HG03025 (cell line): ENCODE measurements at regions not wholly inside any gene's neighbourhood (a gene's known extent, or its start where the extent isn't known, plus 50 kb on each side); places are given as distances from the start of the nearest gene placed in this dataset.
A peak's percentile ranks its signal among the peaks of the same experiment; 100 is the strongest.
"Not testable (repeated sequence)": the region's sequence is repeated elsewhere in the genome, so short reads cannot be mapped to it uniquely, and the experiment has no call there.

Experiments
- ATAC-seq: cut with Tn5 transposase; IDR thresholded peaks from one replicate; pipeline ENCODE4 v1.9.1; 2021; ENCODE audit warnings: mild to moderate bottlenecking, moderate library complexity; ENCODE audit not compliant: unreplicated experiment, low FRiP score

GRCh38 chr5:84791138-84791537, 406.5 kb upstream of the EDIL3 start:
- no peak for ATAC-seq

GRCh38 chr5:84790406-84790805, 405.7 kb upstream of the EDIL3 start:
- no peak for ATAC-seq

- ATAC-seq: peak; percentile 59
These were observed 398.3 kb upstream of the EDIL3 start for GRCh38 chr5:84783003-84783402.

- no peak for ATAC-seq
These were observed 394.5 kb upstream of the EDIL3 start for GRCh38 chr5:84779186-84779585.

GRCh38 chr5:84764227-84764626, 379.5 kb upstream of the EDIL3 start:
- ATAC-seq: no peak

DNA sequence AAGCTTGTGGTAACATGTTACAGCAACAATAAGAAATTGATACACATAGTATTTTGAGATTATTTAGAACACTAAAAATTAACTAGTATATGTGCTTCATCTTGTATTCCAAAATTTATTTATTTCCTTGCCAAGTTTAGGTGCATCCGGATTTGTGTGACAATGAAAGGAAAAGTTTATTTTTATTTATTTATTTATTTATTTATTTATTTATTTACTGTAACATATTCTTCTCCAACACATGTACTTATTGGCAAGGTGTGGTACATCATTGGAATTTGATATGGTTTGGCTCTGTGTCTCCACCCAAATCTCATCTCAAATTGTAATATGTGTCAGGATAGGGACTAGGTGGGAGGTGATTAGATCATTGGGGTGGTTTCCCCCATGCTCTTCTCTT, 373.3 kb upstream of the EDIL3 start:
- no peak for ATAC-seq

DNA sequence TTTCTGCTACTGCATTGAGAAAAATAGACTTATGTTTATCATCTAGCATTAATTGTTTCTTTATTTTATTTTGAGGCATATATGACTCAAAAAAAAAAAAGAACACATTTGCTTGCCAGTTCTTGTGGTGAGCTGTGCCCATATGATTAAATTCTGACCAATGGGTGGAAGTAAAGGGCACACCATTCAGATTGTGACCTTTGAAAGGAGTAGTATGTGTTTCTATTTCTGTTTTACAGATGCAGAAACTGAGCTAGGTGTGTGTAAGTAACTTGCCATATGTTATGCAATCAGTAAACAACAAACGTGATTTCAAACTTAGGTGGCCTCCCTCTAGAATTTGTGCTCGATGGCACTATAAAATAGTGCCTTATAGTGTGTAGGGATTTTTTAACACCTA, 368.1 kb upstream of the EDIL3 start:
- no peak for ATAC-seq

GRCh38 chr5:84748313-84748712, 363.6 kb upstream of the EDIL3 start:
- ATAC-seq: no peak

- not testable (repeated sequence) for ATAC-seq
These were observed 361.6 kb upstream of the EDIL3 start for GRCh38 chr5:84746280-84746679.

DNA sequence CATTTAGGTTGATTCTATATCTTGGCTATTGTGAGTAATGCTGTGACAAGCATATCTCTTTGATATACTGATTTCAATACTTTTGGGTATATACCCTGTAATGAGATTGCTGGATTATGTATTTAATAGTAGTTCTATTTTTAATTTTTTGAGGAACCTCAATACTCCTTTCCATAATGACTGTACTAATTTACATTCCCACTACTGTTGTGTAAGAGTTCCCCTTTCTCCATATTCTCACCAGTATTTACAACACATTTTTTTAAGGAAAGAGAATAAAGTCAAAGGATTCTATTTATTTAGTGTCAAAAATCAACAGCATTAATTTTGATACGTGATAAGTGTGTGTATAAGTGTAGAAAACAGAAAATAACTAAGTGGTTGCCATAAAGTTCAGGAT, 356.4 kb upstream of the EDIL3 start:
- no peak for ATAC-seq

DNA sequence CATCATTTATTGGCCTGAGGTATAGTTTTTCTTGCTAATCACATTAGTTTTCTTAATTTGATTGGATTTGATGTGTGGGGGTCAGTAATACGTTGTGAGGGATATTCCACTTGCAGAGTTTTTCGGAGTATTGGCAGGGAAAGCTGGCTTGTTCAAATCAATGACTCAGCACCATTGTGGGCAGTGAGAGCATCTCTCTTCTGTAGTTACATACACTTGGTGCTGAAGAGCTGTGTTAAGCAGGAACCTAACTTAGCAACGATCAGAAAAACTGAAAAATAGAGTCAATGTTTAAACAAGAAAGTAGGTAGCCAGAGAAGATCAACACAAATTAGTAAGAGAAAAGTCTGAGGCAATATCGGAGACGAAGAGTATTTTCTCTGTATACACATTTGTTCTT, 344.6 kb upstream of the EDIL3 start:
- ATAC-seq: no peak

DNA sequence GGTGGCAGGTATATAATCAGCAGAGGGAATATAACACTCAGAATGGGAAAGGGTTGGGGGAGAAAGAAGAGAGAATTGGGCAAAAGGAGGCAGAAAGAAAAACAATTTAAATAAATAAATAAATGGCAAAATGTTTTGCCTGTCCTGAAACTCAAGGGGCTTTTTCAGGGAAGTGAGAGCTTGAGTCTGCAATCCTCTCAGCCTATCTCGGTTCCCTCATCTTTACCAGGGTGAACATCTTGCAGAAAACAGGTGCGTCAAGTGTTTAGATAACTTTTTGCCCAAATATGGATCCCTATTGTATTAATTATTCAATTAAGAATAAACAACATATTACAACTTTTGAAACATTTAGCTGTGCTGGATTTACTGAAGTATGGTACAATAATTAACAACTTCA, 343.0 kb upstream of the EDIL3 start:
- ATAC-seq: no peak

DNA sequence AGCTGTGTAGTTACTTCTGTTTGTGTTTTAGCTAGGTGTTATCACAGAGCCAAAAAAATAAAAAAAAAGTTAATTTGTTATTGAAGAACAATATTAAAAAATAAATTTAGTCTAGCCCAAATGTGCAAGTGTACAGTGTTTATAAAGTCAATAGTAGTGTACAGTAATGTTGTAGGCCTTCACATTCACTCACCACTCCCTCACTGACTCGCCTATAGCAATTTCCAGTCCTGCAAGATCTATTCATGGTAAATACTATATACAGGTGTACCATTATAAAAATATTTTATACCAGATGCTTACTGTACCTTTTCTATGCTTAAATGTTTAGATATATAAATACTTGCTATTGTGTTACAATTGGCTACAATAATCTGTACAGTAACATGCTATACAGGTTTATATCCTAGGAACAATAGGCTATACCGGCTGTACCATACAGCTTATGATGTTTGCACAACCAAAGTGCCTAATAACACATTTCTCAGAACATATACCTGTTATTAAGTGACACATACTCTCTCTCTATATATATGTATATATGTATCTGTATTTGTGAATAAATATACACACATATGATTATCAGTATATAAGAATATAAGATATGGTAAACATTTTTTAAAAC, 341.4 kb upstream of the EDIL3 start:
- ATAC-seq: no peak

GRCh38 chr5:84724683-84725082, 340.0 kb upstream of the EDIL3 start:
- no peak for ATAC-seq

DNA sequence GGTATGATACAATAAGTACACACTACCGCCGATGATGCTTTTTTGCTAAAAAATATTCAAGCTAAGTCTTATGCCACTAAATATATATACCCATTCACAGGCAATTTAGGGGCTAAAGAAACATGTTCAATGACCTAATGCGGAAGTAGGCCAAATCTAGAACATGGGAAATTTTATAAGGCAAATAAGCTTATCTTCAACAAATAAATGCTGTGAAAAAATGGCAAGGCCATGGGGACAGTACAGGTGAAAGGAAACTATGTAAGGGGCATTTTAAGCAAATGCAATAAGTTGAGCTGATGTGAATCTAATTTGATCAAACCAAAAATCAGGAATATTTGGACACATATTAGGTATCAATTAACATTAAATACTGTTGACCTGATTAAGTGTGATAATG, 339.5 kb upstream of the EDIL3 start:
- no peak for ATAC-seq

DNA sequence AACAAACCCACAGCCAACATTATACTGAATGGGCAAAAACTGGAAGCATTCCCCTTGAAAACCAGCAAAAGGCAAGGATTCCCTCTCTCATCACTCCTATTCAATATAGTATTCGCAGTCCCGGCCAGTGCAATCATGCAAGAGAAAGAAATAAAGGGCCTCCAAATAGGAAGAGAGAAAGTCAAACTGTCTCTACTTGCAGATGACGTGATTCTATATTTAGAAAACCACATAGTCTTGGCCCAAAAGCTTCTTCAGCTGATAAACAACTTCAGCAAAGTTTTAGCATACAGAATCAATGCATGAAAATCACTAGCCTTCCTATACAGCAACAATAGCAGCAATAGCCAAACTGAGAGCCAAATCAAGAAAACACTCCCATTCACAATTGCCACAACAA, 333.7 kb upstream of the EDIL3 start:
- no peak for ATAC-seq

- no peak for ATAC-seq
These were observed 331.0 kb upstream of the EDIL3 start for GRCh38 chr5:84715686-84716085.

GRCh38 chr5:84715091-84715490, 330.4 kb upstream of the EDIL3 start:
- no peak for ATAC-seq

- no peak for ATAC-seq
These were observed 324.4 kb upstream of the EDIL3 start for GRCh38 chr5:84709075-84709474.

DNA sequence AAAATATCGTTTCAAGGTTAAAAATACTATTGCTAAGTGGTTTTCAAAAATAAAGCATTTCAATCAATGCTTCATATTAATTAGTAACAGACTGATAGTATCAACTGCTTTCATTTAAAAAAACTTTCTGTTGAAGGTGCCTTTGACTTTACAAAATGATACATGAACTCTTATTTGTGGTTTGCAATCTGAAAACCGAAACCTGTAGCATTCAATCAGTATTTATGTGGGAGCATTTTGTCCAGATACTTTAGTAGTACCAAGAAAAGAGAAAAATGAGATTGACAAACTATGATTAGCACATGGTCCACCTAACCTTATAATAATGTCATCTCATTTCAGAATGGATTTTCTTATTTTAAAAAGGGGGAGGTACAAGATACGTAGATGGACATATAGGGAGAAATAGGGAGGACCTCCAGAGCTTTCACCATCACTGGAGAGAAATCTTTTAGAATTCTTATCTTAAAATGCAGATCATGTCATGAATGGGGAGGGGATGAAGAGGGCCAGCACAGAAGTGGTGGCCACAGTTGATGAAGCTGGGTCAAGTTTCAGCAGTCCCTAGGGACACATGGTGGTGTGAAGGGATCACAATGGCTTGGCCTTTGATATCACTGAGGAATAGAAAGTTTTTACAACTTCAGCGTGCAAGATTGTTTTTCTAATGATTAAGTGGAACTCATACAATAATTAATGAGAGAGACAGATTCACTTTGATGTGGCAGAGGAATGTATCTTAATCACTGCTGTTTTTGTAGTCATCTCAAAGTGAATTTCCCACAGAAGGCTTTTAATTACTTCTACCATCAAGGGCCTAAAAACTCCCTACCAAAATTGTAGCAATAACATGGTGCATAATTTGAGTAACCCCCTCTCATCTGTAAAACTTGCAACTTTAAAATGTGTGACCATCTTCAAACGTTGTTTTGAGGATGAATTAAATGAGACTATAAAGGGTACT, 322.3 kb upstream of the EDIL3 start:
- ATAC-seq: no peak

DNA sequence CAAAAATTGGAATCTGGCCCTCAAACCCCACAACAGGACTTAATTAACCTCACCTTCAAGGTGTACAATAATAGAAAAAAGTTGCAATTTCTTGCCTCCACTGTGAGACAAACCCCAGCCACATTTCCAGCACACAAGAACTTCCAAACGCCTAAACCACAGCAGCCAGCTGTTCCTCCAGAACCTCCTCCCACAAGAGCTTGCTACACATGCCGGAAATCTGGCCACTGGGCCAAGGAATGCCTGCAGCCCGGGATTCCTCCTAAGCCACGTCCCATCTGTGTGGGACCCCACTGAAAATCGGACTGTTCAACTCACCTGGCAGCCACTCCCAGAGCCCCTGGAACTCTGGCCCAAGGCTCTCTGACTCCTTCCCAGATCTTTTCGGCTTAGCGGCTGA, 315.9 kb upstream of the EDIL3 start:
- ATAC-seq: not testable (repeated sequence)

DNA sequence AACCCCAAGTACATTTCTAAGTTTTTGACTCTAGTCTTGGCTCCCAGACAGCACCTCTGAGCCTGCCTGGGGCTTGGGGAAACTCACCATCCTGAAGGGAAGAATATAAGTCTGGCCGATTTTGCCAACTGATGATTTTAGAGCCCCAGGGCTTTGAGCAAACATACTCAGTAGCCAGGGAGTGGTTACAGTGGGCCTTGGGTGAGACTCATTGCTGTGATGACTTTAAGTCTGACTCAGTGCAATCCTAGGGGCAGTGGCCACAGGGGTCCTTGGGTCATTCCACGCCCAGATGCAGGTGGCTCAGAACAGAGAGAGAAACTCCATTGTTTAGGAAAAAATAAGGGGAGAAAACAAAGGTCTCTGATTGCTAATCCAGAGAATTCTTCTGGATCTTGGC, 312.0 kb upstream of the EDIL3 start:
- no peak for ATAC-seq
